ENCODE measurements at regions not wholly inside any gene's neighbourhood (a gene's known extent, or its start where the extent isn't known, plus 50 kb on each side); places are given as distances from the start of the nearest gene placed in this dataset.

DNA sequence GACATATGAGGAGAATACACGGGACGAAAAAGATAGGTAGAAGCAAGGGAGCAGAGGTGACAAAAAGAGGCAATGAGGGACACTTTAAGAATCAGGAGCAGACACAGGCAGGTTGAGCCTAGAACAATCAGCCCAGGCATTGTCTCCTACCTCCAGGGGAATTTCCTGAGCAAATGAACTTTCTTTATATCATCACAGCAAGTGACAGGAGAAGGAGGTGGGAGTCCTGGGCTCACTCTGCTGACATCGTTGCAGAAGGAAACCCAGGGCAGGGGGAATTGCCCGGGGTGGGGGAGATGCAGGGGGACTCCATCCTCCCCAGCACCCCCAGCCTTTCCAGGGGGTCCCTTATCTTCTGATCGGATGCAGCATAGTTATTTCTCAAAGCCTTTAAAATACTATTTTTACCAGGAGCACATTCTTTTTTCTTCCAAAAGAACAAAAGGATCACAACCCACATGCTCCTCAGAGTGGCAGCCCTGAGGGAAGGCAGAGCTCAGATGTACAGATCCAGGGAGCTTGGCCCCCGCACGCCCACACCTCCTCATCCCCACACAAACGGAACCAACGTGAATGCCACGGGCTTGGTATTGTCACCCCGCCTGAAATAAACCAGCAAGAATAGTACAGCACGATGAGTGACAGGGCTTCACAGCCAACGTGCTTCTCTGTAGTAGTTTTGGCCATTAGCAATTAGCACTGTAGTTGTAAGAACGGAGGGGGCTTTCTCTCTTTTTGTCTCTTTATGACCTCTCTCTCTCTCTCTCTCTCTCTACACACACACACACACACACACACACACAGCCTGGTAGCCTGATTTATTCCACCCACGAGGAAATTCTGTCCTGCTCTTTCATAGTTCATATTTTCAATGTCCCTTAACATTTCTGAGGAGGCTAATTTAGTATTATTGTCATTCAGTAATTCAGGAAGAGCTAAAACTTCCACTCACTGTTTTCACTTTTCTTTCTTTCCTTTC is 169.5 kb upstream of the UBL3 start:
- TF ChIP-seq, protein P1, sequence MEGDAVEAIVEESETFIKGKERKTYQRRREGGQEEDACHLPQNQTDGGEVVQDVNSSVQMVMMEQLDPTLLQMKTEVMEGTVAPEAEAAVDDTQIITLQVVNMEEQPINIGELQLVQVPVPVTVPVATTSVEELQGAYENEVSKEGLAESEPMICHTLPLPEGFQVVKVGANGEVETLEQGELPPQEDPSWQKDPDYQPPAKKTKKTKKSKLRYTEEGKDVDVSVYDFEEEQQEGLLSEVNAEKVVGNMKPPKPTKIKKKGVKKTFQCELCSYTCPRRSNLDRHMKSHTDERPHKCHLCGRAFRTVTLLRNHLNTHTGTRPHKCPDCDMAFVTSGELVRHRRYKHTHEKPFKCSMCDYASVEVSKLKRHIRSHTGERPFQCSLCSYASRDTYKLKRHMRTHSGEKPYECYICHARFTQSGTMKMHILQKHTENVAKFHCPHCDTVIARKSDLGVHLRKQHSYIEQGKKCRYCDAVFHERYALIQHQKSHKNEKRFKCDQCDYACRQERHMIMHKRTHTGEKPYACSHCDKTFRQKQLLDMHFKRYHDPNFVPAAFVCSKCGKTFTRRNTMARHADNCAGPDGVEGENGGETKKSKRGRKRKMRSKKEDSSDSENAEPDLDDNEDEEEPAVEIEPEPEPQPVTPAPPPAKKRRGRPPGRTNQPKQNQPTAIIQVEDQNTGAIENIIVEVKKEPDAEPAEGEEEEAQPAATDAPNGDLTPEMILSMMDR (IDR thresholded peaks at IDR 0.05; ENCODE audit: borderline replicate concordance, extremely low read depth, low read length, poor library complexity, severe bottlenecking), result no peak
- TF ChIP-seq EZH2 (IDR thresholded peaks at IDR 0.05; ENCODE audit: borderline replicate concordance, low read depth, low read length, severe bottlenecking), result no peak
